Activated CD8-positive, alpha-beta memory T cell treated with anti-CD3 and anti-CD28 coated beads, Interleukin-2, amount 50 U/mL, for 24 hours (primary cell): ENCODE measurements at regions not wholly inside any gene's neighbourhood (a gene's known extent, or its start where the extent isn't known, plus 50 kb on each side); places are given as distances from the start of the nearest gene placed in this dataset.

Experiments
- DNase-seq: peaks from one replicate; pipeline ENCODE4 v3.0.0-alpha.2; 2020; ENCODE audit errors: extremely low read depth

- DNase-seq, result no peak
Measured at GRCh38 chr10:9613338-9614075, 1404.2 kb upstream of the CELF2 start.

DNA sequence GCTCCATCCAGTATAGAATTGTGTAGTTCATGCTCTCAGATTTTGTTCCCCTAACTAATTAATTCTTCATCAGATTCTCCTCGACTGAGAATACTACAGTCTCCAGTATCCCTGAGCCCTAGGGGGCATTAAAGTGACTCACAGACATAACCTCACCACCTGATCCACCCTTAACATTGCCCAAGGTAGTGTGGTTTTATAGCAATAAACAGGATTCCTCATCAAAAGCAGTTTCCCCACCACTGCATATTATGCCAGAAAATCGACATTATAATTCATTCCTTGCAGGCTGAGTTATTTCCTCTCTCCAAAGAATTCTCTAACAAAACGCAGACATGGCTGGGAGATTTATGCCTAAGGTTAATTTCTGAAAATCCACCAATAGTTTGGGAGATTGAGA is 1402.5 kb upstream of the CELF2 start:
- no peak for DNase-seq

- DNase-seq, result no peak
Measured at GRCh38 chr10:9621216-9621615, 1396.5 kb upstream of the CELF2 start.

- no peak for DNase-seq
Measured at GRCh38 chr10:9625304-9625703, 1392.4 kb upstream of the CELF2 start.

DNA sequence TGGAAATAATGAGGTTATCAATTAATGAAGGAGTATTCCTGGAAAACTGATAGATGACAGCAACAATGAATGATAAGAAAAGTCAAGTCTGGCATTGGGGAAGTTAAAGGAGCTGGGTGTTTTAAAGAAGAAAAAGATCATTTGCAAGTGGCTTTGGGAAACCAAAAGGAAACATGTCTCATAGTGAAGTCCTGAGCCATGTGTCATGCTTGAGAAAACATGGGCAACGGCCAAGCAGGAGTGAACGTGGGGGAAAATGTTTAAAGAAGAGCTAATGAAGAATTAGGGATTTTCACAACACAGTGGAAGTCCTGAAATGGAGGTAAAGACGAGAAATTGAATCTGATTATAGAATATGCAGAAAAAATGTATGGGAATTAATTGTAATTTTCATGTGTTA is 1383.2 kb upstream of the CELF2 start:
- no peak for DNase-seq

GRCh38 chr10:9635691-9636090 is 1382.0 kb upstream of the CELF2 start:
- no peak for DNase-seq

DNA sequence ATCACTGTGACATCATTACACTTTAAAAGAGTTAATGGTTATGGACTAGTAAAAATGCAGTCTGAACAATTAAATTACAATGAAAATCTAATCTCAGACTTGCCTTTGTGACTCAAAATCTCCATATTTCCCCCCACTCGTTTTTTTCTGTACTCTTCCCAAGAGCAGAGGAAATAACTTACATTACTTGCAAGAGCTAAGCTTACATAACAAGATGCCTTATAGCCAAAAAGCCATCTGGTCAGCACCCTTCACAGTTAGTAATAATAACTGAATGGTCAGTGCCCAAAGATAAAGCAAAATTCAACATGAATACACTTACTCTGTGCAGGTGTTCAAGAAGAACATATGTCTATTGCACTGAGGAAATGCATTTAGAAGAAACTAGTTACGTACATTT is 1381.5 kb upstream of the CELF2 start:
- no peak for DNase-seq

DNA sequence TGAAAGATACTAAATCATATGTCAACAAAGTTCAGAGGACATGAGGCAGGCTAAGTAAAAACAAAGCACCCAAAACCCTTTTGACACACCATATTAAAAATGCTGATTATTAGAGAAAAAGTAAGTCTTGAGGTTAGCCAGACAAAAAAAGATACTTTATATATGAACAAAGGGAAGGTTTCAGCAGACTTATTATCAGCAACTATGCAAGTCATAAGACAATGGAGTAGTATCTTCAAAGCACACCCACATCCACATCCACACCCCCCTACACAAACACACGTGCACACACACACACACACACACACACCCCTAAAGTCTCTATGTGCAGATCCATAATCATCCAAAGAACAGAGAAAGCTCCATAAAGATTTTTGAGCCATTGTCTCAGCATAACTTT is 1373.9 kb upstream of the CELF2 start:
- DNase-seq, result no peak

- no peak for DNase-seq
Measured at GRCh38 chr10:9645404-9645803, 1372.3 kb upstream of the CELF2 start.

- no peak for DNase-seq
Measured at GRCh38 chr10:9645928-9646600, 1371.6 kb upstream of the CELF2 start.

- DNase-seq, result no peak
Measured at GRCh38 chr10:9654261-9654660, 1363.4 kb upstream of the CELF2 start.

DNA sequence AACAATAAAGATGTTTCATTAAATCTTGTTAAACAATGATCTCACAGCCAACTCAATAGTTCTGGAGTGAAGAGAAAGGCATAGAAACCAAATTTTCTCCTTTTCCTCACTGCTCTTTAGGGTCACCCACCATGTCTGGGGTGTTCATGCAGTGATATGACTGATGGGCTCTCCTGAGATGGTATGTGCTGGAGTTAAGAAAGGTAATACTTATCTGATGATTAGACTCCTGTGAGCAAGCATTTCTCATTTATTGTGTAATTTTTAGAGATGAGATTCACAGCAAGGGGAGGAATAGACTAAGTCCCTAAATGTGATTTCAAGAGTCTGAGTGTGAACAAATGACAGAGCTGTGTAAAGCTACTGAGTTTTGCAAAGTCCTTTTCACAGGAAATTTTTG is 1361.3 kb upstream of the CELF2 start:
- DNase-seq, result no peak

- DNase-seq, result no peak
Measured at GRCh38 chr10:9656996-9657395, 1360.7 kb upstream of the CELF2 start.

- no peak for DNase-seq
Measured at GRCh38 chr10:9657530-9657929, 1360.1 kb upstream of the CELF2 start.

DNA sequence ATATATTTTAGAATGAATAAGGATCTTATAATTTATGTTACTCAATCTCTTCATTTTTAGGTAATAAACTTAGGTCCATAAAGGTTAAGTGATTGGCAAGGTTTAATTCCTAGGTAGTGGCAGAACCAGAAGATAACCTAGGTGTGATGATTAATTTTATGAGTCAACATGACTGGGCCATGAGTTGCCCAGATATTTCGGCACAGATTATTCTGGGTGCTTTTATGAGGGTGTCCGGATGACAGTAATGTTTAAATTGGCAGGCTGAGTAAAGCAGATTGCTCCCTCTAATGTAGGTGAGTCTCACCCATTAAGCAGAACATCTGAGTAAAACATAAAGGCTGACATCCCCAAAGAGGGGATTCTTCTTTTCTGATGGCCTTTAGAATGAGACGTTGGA is 1349.3 kb upstream of the CELF2 start:
- no peak for DNase-seq

- no peak for DNase-seq
Measured at GRCh38 chr10:9670911-9671310, 1346.8 kb upstream of the CELF2 start.

DNA sequence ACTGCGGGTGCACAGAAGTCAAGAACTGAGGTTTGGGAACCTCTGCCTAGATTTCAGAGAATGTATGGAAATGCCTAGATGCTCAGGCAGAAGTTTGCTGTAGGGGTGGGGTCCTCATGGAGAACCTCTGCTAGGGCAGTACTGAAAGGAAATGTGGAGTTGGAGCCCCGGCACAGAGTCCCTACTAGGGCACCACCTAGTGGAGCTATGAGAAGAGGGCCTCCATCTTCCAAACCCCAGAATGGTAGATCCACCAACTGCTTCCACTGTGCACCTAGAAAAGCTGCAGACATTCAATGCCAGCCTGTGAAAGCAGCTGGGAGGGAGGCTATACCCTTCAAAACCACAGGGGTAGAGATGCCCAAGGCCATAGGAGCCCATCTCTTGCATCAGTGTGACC is 1336.0 kb upstream of the CELF2 start:
- DNase-seq, result no peak

DNA sequence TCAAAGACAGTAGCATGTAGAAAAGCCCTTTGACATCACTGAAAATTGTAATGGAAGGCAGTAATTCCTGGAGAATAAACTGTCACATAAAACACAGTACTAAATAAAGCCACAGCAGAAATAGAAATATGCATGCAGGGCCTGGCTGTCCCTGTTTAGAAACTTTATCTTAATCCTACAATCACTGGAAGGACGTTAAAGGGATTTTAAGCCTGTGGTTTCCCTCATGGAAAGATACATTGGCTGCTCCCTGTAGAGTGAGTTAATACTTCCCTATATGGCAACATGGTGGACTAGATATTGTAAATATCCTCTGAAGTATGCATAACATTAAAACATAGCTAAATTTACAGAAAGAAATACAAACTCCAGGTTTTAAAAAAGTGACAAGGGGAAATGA is 1334.9 kb upstream of the CELF2 start:
- no peak for DNase-seq

DNA sequence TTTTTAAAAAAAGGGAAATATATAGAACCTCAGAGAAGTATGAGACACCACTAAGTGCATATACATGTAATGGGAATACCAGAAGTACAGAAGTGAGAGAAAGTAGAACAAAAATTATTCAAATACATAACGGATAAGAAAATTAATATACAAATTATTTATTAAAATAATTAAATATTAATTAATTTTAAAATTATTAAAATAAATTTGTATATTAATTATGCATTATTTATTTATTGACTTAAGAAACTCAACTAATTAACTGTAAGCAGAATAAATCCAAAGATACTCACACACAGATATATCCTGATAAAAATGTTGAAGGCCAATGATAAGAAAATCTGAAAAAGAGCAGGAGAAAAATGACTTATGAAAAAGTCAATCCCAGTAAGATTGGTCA is 1333.5 kb upstream of the CELF2 start:
- DNase-seq, result no peak

DNA sequence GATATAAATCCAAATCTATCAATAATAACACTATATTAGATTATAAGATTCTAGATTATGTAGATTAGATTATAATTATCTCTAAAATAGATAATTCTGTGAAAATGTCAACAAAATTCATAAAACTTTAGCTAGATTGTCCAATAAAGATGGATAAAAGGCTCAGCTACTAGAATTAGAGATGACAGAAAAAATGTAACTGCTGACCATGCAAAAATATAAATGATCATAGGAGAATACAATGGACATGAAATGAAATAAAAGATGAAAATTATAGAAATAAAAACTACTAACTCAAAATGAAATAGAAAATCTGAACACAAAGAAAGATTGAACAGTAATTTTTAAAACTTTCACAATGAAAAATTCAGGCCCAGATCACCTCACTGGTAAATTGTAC is 1332.1 kb upstream of the CELF2 start:
- no peak for DNase-seq

DNA sequence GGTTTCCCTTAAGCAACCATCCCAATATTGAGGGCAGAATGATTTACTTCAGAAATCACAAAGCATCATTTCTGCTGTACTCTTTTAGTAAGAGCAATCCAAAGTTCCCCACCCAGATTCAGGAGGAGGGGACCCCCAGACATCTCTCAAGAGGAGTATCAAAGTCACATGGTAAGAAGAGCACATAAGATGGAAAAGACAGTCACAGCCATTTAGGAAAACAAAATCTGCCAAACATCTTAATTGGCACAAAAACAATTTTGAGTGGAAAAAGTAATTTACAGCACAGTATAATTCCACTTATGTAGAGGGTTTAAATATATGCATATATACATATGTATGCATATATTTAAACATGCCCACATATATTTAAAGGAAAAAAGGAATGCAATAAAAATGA is 1329.0 kb upstream of the CELF2 start:
- no peak for DNase-seq

GRCh38 chr10:9707216-9707615 is 1310.5 kb upstream of the CELF2 start:
- DNase-seq, result no peak

GRCh38 chr10:9709849-9710248 is 1307.8 kb upstream of the CELF2 start:
- no peak for DNase-seq

DNA sequence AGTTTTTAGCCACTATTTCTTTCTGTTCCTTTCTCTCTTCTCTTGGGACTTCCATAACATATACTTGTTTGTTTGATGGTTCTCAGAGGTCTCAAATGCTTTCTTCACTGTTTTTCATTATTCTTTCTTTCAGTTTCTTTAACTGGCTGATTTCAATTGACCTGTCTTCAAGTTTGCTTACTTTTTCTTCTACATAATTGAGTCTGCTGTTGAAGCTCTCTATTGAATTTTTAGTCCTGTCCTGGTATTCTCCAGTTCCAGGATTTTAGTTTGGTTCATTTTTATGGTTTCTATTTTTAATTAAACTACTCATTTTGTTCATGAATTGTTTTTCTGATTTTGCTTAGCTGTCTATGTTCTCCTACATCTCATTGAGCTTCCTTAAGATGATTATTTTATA is 1305.3 kb upstream of the CELF2 start:
- no peak for DNase-seq
